NK-92 treated with Interleukin-12 subunit alpha and Interleukin-12 subunit beta, amount 100 ng/mL, for 24 hours (cell line): ENCODE measurements at regions not wholly inside any gene's neighbourhood (a gene's known extent, or its start where the extent isn't known, plus 50 kb on each side); places are given as distances from the start of the nearest gene placed in this dataset.

Experiments used
- DNase-seq: peaks from one replicate; lab custom pipeline; 2025; lab: John Stamatoyannopoulos, UW

DNA sequence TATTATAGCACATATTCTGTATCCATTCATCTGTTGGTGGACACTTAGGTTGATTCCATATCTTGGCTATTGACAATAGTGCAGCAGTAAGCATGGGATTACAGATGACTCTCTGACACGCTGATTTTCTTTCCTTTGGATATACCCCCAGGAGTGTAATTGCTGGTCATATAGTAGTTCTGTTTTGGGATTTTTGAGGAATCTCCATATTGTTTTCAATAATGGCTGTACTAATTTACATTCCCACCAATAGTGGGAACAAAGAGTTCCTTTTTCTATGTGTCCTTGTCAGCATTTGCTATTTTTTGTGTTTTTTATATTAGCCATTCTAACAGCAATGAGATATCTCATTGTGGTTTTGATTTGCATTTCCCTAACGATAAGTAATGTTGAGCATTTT, 309.0 kb upstream of the JARID2 start:
- DNase-seq: no peak

DNA sequence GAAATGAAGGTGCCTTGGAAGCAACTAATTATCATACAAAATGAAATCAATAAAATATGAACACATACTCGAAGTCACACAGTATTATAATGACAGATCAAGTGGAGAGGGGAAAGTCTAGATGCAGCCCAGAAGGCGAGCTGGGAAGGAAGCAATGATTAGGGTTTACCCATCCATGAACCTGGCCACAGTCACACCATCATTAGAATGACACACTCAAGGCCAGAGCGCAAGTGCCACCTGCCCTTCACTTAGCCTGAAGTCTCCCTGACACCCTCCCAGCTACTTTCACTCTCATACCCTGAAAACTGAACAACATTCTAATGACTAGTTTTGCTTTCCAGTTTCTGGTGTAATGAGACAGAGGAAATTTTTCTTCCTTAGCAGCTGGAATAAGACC, 302.8 kb upstream of the JARID2 start:
- DNase-seq: no peak

DNA sequence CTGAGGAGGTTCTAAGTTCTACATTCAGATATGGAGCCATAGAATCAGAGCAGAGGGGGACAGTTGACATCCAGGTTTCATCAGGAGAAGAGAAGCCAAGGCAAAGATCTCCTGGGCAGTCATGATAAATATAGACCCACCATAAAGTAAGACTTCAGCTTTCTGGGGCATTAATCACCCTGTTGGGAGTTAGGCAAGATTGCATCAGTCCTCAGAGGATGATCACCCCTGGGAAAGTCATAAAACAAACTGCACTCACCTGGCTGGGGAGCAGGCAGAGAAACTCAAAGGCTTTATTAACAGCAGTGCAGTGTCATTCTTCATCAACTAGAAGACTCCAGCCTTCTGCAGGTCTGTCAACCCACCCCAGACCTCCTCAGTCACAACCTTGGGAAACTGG, 301.3 kb upstream of the JARID2 start:
- no peak for DNase-seq

GRCh38 chr6:14945461-14946185, 300.2 kb upstream of the JARID2 start:
- no peak for DNase-seq

GRCh38 chr6:14946753-14947152, 299.1 kb upstream of the JARID2 start:
- DNase-seq: no peak

DNA sequence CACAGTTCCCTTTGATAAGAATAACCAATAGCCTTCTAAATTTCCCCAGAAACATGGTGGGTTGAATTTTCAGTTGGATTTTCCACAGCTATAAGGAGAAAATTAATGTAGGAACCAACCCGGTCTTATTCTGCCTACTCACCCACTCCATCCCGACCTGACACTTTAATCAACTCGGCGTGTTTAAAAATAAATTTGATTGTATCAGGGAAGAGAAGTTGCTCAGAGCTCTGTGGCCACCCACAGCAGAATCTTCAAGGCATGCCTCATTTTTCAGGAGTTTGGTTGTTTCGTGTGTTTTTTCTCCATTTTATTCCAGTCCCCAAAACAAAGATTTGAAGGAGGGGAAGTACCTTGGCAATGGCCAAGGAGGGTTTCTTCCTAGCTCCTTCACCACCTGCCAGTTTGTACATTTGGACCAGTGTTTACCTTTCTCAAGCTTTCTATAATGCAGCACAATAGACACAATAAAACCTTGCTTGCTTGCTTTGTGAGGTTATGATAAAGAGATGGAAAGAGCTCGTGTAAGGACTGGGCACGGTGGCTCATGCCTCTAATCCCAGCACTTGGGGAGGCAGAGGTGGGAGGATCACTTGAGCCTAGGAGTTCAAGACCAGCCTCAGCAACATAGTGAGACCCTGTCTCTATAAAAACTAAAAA, 297.2 kb upstream of the JARID2 start:
- DNase-seq: no peak

- no peak for DNase-seq
Measured at GRCh38 chr6:14950103-14950969, 295.5 kb upstream of the JARID2 start.

DNA sequence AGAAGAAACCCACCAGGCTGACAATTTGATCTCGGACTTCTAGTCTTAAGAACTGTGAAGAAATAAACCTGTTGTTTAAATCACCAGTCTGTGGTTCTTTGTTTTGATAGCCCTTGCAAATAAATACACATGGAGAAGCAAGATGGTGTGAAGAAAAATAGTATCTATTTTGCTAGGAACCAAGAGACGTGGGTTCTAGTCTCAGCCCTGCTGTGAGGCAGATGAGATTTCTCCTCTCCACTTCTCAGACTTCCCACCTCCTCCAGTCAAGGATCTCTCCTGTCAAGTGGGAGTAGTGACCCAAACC, 294.9 kb upstream of the JARID2 start:
- DNase-seq: no peak

DNA sequence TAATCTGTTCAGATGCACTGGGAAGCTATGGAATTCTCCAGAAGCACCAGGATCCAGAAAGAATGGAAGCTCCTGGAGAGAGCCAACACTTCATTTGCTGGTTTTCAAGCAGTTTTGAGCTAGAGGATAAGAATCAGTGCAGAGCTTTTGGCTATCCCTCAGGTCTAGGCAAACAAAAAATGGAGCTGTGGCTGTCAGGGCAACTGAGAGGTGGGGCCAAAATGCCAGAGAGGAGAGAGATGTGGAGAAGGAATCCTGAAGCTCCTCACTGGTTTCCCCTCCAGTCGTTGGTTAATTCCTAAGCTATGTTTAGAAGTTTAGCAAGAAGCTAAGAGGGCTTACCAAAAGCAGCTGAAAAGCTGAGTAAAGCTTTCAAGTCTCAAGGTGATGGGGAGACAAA, 294.2 kb upstream of the JARID2 start:
- DNase-seq: no peak

DNA sequence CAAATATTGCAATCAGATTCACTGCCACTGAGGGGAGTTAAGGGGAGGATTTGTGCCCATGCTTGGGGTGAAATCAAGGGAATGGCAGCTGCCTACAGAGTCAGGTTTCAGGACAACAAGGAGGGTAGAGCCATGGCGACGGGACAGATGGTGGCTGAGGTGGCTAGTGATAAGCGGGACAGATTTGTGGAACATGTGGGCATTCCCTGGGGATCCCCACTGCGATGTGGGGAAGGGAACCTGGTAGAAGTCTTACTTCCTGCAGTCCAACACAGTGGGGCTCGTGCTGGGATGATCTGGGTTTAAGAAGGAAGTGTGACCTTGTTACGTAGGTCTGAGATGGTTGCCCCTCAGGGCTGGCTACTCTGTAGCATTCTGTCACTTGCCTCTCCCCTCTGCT, 292.0 kb upstream of the JARID2 start:
- no peak for DNase-seq

- no peak for DNase-seq
Measured at GRCh38 chr6:14957355-14958059, 288.4 kb upstream of the JARID2 start.

DNA sequence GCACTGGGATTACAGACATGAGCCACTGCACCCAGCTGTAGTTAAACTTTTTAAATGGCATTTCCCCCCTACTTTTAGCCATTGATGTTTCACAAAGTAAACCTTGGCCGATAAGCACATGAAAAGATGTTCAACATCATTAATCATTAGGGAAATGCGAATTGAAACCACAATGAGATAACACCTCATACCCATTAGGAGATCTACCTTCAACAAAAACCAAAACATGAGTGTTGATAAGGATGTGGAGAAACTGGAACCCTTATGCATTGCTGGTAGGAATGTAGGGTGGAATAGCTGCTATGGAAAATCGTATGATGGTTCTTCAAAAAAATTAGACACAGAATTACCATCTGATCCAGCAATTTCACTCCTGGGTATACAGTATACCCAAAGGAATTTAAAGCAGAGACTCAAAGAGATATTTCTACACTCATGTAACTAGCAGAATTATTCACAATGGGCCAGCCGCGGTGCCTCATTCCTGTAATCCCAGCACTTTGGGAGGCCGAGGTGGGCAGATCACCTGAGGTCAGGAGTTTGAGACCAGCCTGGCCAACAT, 286.5 kb upstream of the JARID2 start:
- DNase-seq: no peak

- DNase-seq: no peak
Measured at GRCh38 chr6:14964556-14965270, 281.2 kb upstream of the JARID2 start.

DNA sequence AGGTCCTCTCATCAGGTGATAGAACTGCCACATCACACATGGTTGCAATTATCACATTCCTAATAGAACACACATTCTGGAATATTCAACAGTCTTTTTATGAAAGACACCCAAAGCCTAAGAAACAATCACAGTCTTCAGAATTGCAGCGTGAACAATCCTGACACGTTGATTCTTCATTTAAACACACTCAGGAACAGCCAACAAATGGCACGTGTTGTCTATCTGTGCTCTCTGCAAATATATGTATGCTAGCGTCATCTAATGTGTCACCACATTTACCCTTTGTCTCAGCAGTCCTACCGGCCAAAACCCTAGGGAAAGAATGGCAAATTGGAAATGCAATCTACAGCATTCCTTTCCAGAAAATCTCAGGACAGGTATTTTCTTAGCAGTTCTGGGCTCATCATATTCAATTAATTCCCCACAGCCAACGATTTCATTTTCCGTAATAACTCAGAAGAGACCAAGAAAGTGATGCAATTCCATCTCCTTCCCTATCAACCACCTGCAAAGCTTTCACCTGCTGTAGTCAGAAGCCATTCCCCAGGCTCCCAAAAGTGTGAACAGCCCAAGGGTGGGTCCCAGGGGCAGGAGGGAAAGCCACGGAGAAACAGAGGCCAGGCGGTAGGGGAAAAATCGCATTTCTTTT, 280.3 kb upstream of the JARID2 start:
- DNase-seq: no peak

- no peak for DNase-seq
Measured at GRCh38 chr6:14966096-14966905, 279.6 kb upstream of the JARID2 start.

DNA sequence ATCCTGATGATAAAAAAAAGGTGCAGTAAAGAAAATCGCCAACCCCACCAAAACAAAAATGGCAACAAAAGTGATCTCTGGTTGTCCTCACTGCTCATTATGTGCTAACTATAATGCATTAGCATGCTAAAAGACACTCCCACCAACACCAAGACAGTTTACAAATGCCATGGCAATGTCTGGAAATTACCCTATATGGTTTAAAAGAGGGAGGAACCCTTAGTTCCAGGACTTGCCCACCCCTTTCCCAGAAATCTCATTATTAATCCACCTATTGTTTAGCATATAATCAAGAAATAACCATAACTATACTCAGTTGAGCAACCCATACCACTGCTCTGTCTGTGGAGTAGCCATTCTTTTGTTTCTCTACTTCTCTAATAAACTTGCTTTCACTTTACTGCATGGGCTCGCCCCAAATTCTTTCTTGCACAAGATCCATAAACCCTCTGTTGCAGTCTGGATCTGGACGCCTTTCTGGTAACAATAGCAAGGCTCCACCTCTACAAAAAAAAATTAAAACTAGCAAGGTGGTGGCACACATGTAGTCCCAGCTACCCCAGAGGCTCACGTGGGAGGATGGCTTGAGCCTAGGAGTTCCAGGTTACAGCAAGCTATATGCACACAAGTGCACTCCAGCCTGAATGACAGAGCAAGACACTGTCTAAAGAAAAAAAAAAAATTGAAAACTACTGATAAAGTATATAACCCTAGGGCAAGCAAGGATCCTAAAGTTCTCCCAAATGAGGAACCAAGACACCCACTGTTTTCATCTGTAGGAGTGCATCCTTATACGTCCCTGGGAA, 278.8 kb upstream of the JARID2 start:
- no peak for DNase-seq

GRCh38 chr6:14968056-14968637, 277.7 kb upstream of the JARID2 start:
- DNase-seq: no peak

GRCh38 chr6:14969126-14969525, 276.7 kb upstream of the JARID2 start:
- DNase-seq: no peak
